ENCODE measurements at regions not wholly inside any gene's neighbourhood (a gene's known extent, or its start where the extent isn't known, plus 50 kb on each side); places are given as distances from the start of the nearest gene placed in this dataset.

- Histone ChIP-seq H3K9me3 (ENCODE audit: low read length) (peaks cover 79% of the 10 kb centered on the region), H3K27me3 (ENCODE audit: control insufficient read depth in 1 of 2, insufficient read depth in 2 of 2, low read length in 2 of 2) (no peaks in the 10 kb centered on the region; a peak in 1 of 5 replicates), H3K4me1 (ENCODE audit: insufficient read depth, low read length) (no peaks in the 10 kb centered on the region), H3K9ac (ENCODE audit: insufficient read depth, low read depth, low read length) (no peak overlapping the region), H3K27ac (ENCODE audit: extremely low read length, insufficient read depth, low read length) (no peak overlapping the region), H3K4me2 (ENCODE audit: low read depth, low read length) (no peak overlapping the region), H2AFZ (ENCODE audit: low read length) (no peak overlapping the region), H3K79me2 (ENCODE audit: insufficient read depth, low read length) (no peaks in the 10 kb centered on the region), H3K36me3 (replicated peaks in 1 of 2; ENCODE audit: control insufficient read depth in 1 of 2, insufficient read depth in 2 of 2, low read length in 2 of 2) (no peaks in the 10 kb centered on the region), H4K20me1 (ENCODE audit: insufficient read depth, low read length) (no peaks in the 10 kb centered on the region), H3K4me3 (replicated peaks in 1 of 3; ENCODE audit: insufficient read depth in 1 of 3, low read depth in 2 of 3, low read length in 3 of 3) (no peak overlapping the region)
- FAIRE-seq = no peak
- POLR2A ChIA-PET = no interaction called here
- BruUV-seq (replicated peaks) = no TSS peak
- in situ Hi-C loops (cut with HindIII; ENCODE audit: extremely low pct_ligation_motif_present, low pct_unique_long_range_greater_than_20kb) (no loop called here), intact Hi-C loops (cut with micrococcal nuclease; ENCODE audit: unreplicated experiment) (no loop called here)
- 8% methylated on average over 1 of the region's 1 CpG for WGBS (ENCODE audit: low lambda C conversion rate)
- CTCF ChIA-PET (ENCODE audit: low intra/inter-chr PET ratio, low total read pairs) = no interaction called here
- no peak for ATAC-seq
- no peak for DNase-seq (ENCODE audit: low spot score)
- no peak for TF ChIP-seq HBP1 (CRISPR knock-in tag; IDR thresholded peaks at IDR 0.05; ENCODE audit: low read depth)
- no peak for TF ChIP-seq XRCC5 (optimal IDR thresholded peaks at IDR 0.05; ENCODE audit: low read length)
- no peak for TF ChIP-seq ZNF142 (CRISPR knock-in tag; IDR thresholded peaks at IDR 0.05)
- no peak for TF ChIP-seq ZBTB7A (CRISPR knock-in tag; IDR thresholded peaks at IDR 0.05)
- TF ChIP-seq, protein P1, sequence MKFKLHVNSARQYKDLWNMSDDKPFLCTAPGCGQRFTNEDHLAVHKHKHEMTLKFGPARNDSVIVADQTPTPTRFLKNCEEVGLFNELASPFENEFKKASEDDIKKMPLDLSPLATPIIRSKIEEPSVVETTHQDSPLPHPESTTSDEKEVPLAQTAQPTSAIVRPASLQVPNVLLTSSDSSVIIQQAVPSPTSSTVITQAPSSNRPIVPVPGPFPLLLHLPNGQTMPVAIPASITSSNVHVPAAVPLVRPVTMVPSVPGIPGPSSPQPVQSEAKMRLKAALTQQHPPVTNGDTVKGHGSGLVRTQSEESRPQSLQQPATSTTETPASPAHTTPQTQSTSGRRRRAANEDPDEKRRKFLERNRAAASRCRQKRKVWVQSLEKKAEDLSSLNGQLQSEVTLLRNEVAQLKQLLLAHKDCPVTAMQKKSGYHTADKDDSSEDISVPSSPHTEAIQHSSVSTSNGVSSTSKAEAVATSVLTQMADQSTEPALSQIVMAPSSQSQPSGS (CRISPR knock-in tag; IDR thresholded peaks at IDR 0.05) = no peak
- no peak for TF ChIP-seq ZNF780A (CRISPR knock-in tag; IDR thresholded peaks at IDR 0.05)
- no peak for TF ChIP-seq TP53 (CRISPR knock-in tag; conservative IDR thresholded peaks at IDR 0.05)
- no peak for TF ChIP-seq CBX1 (IDR thresholded peaks at IDR 0.05; ENCODE audit: low read depth)
- no peak for TF ChIP-seq NFE2 (CRISPR knock-in tag; IDR thresholded peaks at IDR 0.05)
- TF ChIP-seq, protein P2, sequence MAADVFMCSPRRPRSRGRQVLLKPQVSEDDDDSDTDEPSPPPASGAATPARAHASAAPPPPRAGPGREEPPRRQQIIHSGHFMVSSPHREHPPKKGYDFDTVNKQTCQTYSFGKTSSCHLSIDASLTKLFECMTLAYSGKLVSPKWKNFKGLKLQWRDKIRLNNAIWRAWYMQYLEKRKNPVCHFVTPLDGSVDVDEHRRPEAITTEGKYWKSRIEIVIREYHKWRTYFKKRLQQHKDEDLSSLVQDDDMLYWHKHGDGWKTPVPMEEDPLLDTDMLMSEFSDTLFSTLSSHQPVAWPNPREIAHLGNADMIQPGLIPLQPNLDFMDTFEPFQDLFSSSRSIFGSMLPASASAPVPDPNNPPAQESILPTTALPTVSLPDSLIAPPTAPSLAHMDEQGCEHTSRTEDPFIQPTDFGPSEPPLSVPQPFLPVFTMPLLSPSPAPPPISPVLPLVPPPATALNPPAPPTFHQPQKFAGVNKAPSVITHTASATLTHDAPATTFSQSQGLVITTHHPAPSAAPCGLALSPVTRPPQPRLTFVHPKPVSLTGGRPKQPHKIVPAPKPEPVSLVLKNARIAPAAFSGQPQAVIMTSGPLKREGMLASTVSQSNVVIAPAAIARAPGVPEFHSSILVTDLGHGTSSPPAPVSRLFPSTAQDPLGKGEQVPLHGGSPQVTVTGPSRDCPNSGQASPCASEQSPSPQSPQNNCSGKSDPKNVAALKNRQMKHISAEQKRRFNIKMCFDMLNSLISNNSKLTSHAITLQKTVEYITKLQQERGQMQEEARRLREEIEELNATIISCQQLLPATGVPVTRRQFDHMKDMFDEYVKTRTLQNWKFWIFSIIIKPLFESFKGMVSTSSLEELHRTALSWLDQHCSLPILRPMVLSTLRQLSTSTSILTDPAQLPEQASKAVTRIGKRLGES (CRISPR knock-in tag; IDR thresholded peaks at IDR 0.05; ENCODE audit: borderline replicate concordance) = no peak
- TF ChIP-seq, protein P3, sequence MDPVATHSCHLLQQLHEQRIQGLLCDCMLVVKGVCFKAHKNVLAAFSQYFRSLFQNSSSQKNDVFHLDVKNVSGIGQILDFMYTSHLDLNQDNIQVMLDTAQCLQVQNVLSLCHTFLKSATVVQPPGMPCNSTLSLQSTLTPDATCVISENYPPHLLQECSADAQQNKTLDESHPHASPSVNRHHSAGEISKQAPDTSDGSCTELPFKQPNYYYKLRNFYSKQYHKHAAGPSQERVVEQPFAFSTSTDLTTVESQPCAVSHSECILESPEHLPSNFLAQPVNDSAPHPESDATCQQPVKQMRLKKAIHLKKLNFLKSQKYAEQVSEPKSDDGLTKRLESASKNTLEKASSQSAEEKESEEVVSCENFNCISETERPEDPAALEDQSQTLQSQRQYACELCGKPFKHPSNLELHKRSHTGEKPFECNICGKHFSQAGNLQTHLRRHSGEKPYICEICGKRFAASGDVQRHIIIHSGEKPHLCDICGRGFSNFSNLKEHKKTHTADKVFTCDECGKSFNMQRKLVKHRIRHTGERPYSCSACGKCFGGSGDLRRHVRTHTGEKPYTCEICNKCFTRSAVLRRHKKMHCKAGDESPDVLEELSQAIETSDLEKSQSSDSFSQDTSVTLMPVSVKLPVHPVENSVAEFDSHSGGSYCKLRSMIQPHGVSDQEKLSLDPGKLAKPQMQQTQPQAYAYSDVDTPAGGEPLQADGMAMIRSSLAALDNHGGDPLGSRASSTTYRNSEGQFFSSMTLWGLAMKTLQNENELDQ (CRISPR knock-in tag; IDR thresholded peaks at IDR 0.05; ENCODE audit: borderline replicate concordance) = no peak
Measured at GRCh38 chr4:19720610-19721009, 531.1 kb upstream of the SLIT2 start.

Measured in HepG2 (cell line).